ENCODE measurements at regions not wholly inside any gene's neighbourhood (a gene's known extent, or its start where the extent isn't known, plus 50 kb on each side); places are given as distances from the start of the nearest gene placed in this dataset.

- TF ChIP-seq CTCF (IDR thresholded peaks at IDR 0.05) (no peak), POLR2A (IDR thresholded peaks at IDR 0.05) (no peak), EP300 (IDR thresholded peaks at IDR 0.05) (no peak)
Observed at GRCh38 chr9:14011799-14012560, 302.0 kb downstream of the NFIB start.
